GM18511 (cell line): ENCODE measurements at regions not wholly inside any gene's neighbourhood (a gene's known extent, or its start where the extent isn't known, plus 50 kb on each side); places are given as distances from the start of the nearest gene placed in this dataset.
"Not testable (repeated sequence)": the region's sequence is repeated elsewhere in the genome, so short reads cannot be mapped to it uniquely, and the experiment has no call there.

ENCODE experiments used
- ATAC-seq: cut with Tn5 transposase; IDR thresholded peaks from one replicate; pipeline ENCODE4 v1.9.1; 2021; ENCODE audit warnings: mild to moderate bottlenecking, moderate library complexity; ENCODE audit not compliant: unreplicated experiment

- no peak for ATAC-seq
Measured at GRCh38 chr2:234409590-234409989, 87.3 kb downstream of the ARL4C start.

- no peak for ATAC-seq
Measured at GRCh38 chr2:234406085-234406484, 90.8 kb downstream of the ARL4C start.

GRCh38 chr2:234405462-234405861 is 91.4 kb downstream of the ARL4C start:
- no peak for ATAC-seq

GRCh38 chr2:234404957-234405356 is 91.9 kb downstream of the ARL4C start:
- no peak for ATAC-seq

GRCh38 chr2:234403751-234404150 is 93.1 kb downstream of the ARL4C start:
- no peak for ATAC-seq

- ATAC-seq: no peak
Measured at GRCh38 chr2:234403074-234403473, 93.8 kb downstream of the ARL4C start.

- ATAC-seq: no peak
Measured at GRCh38 chr2:234401426-234401825, 95.5 kb downstream of the ARL4C start.

- no peak for ATAC-seq
Measured at GRCh38 chr2:234399451-234400246, 97.2 kb downstream of the ARL4C start.

GRCh38 chr2:234398531-234398930 is 98.3 kb downstream of the ARL4C start:
- no peak for ATAC-seq

- ATAC-seq: no peak
Measured at GRCh38 chr2:234395891-234396420, 100.9 kb downstream of the ARL4C start.

GRCh38 chr2:234394450-234394849 is 102.4 kb downstream of the ARL4C start:
- ATAC-seq: no peak

- ATAC-seq: no peak
Measured at GRCh38 chr2:234393354-234393753, 103.5 kb downstream of the ARL4C start.

GRCh38 chr2:234392041-234392615 is 104.8 kb downstream of the ARL4C start:
- ATAC-seq: no peak

- ATAC-seq: no peak
Measured at GRCh38 chr2:234391625-234392024, 105.3 kb downstream of the ARL4C start.

- not testable (repeated sequence) for ATAC-seq
Measured at GRCh38 chr2:234389661-234390060, 107.2 kb downstream of the ARL4C start.

GRCh38 chr2:234388591-234388990 is 108.3 kb downstream of the ARL4C start:
- ATAC-seq: no peak

- ATAC-seq: no peak
Measured at GRCh38 chr2:234386971-234387370, 109.9 kb downstream of the ARL4C start.

GRCh38 chr2:234382131-234382530 is 114.8 kb downstream of the ARL4C start:
- no peak for ATAC-seq

GRCh38 chr2:234378958-234379357 is 117.9 kb downstream of the ARL4C start:
- ATAC-seq: not testable (repeated sequence)

- no peak for ATAC-seq
Measured at GRCh38 chr2:234378440-234378839, 118.4 kb downstream of the ARL4C start.

GRCh38 chr2:234377761-234378391 is 119.0 kb downstream of the ARL4C start:
- ATAC-seq: no peak

- ATAC-seq: no peak
Measured at GRCh38 chr2:234376229-234376628, 120.7 kb downstream of the ARL4C start.
